AG09319 (cell line): ENCODE measurements at regions not wholly inside any gene's neighbourhood (a gene's known extent, or its start where the extent isn't known, plus 50 kb on each side); places are given as distances from the start of the nearest gene placed in this dataset.
"Not testable (repeated sequence)": the region's sequence is repeated elsewhere in the genome, so short reads cannot be mapped to it uniquely, and the experiment has no call there.

ENCODE experiments used
- DNase-seq: peaks from one replicate; pipeline ENCODE4 v3.0.0-alpha.2; 2010; ENCODE audit warnings: low read depth; ENCODE audit errors: extremely low read depth
- CTCF ChIP-seq: IDR thresholded peaks from 2 replicates; pipeline ENCODE4 v1.5.1; 2011; ENCODE audit warnings: low read depth, mild to moderate bottlenecking, inconsistent platforms, low read length, moderate library complexity

- no peak for TF ChIP-seq CTCF
Observed at GRCh38 chr9:135355521-135356011, 124.0 kb upstream of the PPP1R26 start.

GRCh38 chr9:135356021-135356420 is 123.6 kb upstream of the PPP1R26 start:
- no peak for TF ChIP-seq CTCF

More at GRCh38 chr9:135355521-135356011, 124.0 kb upstream of the PPP1R26 start:
- no peak for DNase-seq

GRCh38 chr9:135356796-135357195 is 122.8 kb upstream of the PPP1R26 start:
- TF ChIP-seq CTCF: no peak
- no peak for DNase-seq

More at GRCh38 chr9:135356021-135356420, 123.6 kb upstream of the PPP1R26 start:
- no peak for DNase-seq

- no peak for DNase-seq
Observed at GRCh38 chr9:135357863-135358551, 121.6 kb upstream of the PPP1R26 start.

GRCh38 chr9:135358552-135358940 is 121.0 kb upstream of the PPP1R26 start:
- no peak for TF ChIP-seq CTCF
- DNase-seq: no peak

More at GRCh38 chr9:135357863-135358551, 121.6 kb upstream of the PPP1R26 start:
- no peak for TF ChIP-seq CTCF

GRCh38 chr9:135359764-135360163 is 119.8 kb upstream of the PPP1R26 start:
- no peak for TF ChIP-seq CTCF
- no peak for DNase-seq

GRCh38 chr9:135360617-135361016 is 119.0 kb upstream of the PPP1R26 start:
- no peak for TF ChIP-seq CTCF
- DNase-seq: no peak

- not testable (repeated sequence) for DNase-seq
Observed at GRCh38 chr9:135361668-135362067, 117.9 kb upstream of the PPP1R26 start.
